Kidney epithelial cell (primary cell): ENCODE measurements at regions not wholly inside any gene's neighbourhood (a gene's known extent, or its start where the extent isn't known, plus 50 kb on each side); places are given as distances from the start of the nearest gene placed in this dataset.

Source experiments
- DNase-seq: peaks from one replicate; pipeline ENCODE4 v3.0.0-alpha.2; 2010; ENCODE audit warnings: low read depth
- H3K27me3 ChIP-seq: 2 replicates; pipeline ENCODE4 v1.6.0; 2011; ENCODE audit warnings: low read length; ENCODE audit not compliant: control insufficient read depth, insufficient read depth
- H3K36me3 ChIP-seq: 2 replicates; pipeline ENCODE4 v1.5.1; 2011; ENCODE audit warnings: low read length; ENCODE audit not compliant: control insufficient read depth, insufficient read depth
- H3K4me3 ChIP-seq: 2 replicates; pipeline ENCODE4 v1.5.1; 2011; ENCODE audit warnings: low read depth, mild to moderate bottlenecking, control low read depth, low read length
- CTCF ChIP-seq: IDR thresholded peaks from 2 replicates; pipeline ENCODE4 v1.5.1; 2011; ENCODE audit warnings: mild to moderate bottlenecking, moderate library complexity, low read length, control low read depth, inconsistent platforms; ENCODE audit not compliant: insufficient read depth, poor library complexity, severe bottlenecking

- Histone ChIP-seq H3K27me3 (no peaks in the 10 kb centered on the region), H3K4me3 (no peak overlapping the region), H3K36me3 (no peaks in the 10 kb centered on the region)
- TF ChIP-seq CTCF: no peak
- no peak for DNase-seq
These were observed 372.0 kb downstream of the HAPSTR1 start for GRCh38 chr16:9463461-9463860.

GRCh38 chr16:9465161-9465560 is 373.7 kb downstream of the HAPSTR1 start:
- Histone ChIP-seq H3K36me3 (no peaks in the 10 kb centered on the region), H3K4me3 (no peak overlapping the region), H3K27me3 (no peaks in the 10 kb centered on the region)
- no peak for TF ChIP-seq CTCF
- DNase-seq: no peak

DNA sequence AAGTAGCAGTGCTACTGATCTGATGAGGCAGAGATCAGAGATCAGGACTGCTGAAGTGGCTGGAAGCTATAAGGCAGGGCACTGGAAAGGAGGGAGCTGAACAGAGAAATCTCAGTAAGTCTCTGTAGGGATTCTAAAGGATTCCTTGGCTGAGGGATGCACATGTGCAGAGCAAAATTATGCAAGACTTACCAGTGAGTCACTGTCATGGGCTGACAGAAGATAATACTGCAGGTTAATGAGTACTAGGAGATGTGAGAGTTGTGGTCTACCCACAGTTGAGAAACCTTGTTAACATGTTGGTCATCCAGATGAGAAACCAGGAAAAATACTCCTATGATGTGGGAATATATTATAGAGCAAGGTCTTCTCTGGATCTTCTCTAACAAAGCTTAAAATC is 378.1 kb downstream of the HAPSTR1 start:
- Histone ChIP-seq H3K27me3 (no peaks in the 10 kb centered on the region), H3K4me3 (no peak overlapping the region), H3K36me3 (no peaks in the 10 kb centered on the region)
- no peak for TF ChIP-seq CTCF
- peak; percentile 97 for DNase-seq

GRCh38 chr16:9476744-9477143 is 385.3 kb downstream of the HAPSTR1 start:
- DNase-seq: no peak
- Histone ChIP-seq H3K27me3 (no peaks in the 10 kb centered on the region), H3K36me3 (no peaks in the 10 kb centered on the region), H3K4me3 (no peak overlapping the region)
- TF ChIP-seq CTCF: no peak

DNA sequence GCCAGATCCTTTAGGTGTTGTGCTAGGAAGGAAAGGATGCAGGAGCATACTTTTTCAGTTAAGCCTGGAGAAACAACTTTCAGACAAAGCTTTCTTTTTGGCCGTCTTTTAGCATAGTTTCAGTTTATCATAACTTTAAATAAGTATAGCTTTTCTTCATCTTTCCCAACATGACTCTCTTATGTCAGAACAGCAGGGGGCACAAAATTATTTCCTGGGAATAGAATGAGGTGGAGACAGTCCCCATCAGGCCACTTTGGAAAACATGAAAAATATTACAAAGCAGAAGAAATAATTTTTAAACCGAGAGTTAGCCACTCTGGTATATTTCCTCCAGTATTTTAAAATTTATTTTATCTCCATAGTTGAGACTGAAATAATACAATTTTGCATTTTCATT is 387.6 kb downstream of the HAPSTR1 start:
- no peak for DNase-seq
- Histone ChIP-seq H3K4me3 (no peak overlapping the region), H3K27me3 (no peaks in the 10 kb centered on the region), H3K36me3 (no peaks in the 10 kb centered on the region)
- no peak for TF ChIP-seq CTCF

- no peaks in the 10 kb centered on the region for H3K36me3 ChIP-seq
- no peak for DNase-seq
- no peak overlapping the region for H3K4me3 ChIP-seq
- no peaks in the 10 kb centered on the region for H3K27me3 ChIP-seq
- TF ChIP-seq CTCF: no peak
These were observed 389.1 kb downstream of the HAPSTR1 start for GRCh38 chr16:9480503-9480902.
